ENCODE measurements at regions not wholly inside any gene's neighbourhood (a gene's known extent, or its start where the extent isn't known, plus 50 kb on each side); places are given as distances from the start of the nearest gene placed in this dataset.

- FAIRE-seq = no peak
- TF ChIP-seq CTCF (IDR thresholded peaks at IDR 0.05; ENCODE audit: insufficient read depth, missing control alignments) = no peak
- no peak for DNase-seq (ENCODE audit: insufficient read length, low spot score)
These were observed 79.3 kb downstream of the FOXD1 start for GRCh38 chr5:73369278-73369677.

- no peak for DNase-seq (ENCODE audit: insufficient read length, low spot score)
- no peak for FAIRE-seq
- no peak for TF ChIP-seq CTCF (IDR thresholded peaks at IDR 0.05; ENCODE audit: insufficient read depth, missing control alignments)
These were observed 80.9 kb downstream of the FOXD1 start for GRCh38 chr5:73367650-73368049.

- no peak for TF ChIP-seq CTCF (IDR thresholded peaks at IDR 0.05; ENCODE audit: insufficient read depth, missing control alignments)
- FAIRE-seq = no peak
- DNase-seq (ENCODE audit: insufficient read length, low spot score) = no peak
These were observed 82.4 kb downstream of the FOXD1 start for GRCh38 chr5:73365990-73366667.

- FAIRE-seq = no peak
- no peak for TF ChIP-seq CTCF (IDR thresholded peaks at IDR 0.05; ENCODE audit: insufficient read depth, missing control alignments)
- DNase-seq (ENCODE audit: insufficient read length, low spot score) = no peak
These were observed 83.2 kb downstream of the FOXD1 start for GRCh38 chr5:73365301-73365853.

- peak; percentile 21 for TF ChIP-seq CTCF (IDR thresholded peaks at IDR 0.05; ENCODE audit: insufficient read depth, missing control alignments)
- no peak for DNase-seq (ENCODE audit: insufficient read length, low spot score)
- no peak for FAIRE-seq
These were observed 84.5 kb downstream of the FOXD1 start for GRCh38 chr5:73363911-73364730.

GRCh38 chr5:73359395-73359794 is 89.2 kb downstream of the FOXD1 start:
- DNase-seq (ENCODE audit: insufficient read length, low spot score) (no peak), FAIRE-seq (no peak)
- no peak for TF ChIP-seq CTCF (IDR thresholded peaks at IDR 0.05; ENCODE audit: insufficient read depth, missing control alignments)

GRCh38 chr5:73358366-73358765 is 90.2 kb downstream of the FOXD1 start:
- DNase-seq (ENCODE audit: insufficient read length, low spot score) (no peak), FAIRE-seq (no peak)
- TF ChIP-seq CTCF (IDR thresholded peaks at IDR 0.05; ENCODE audit: insufficient read depth, missing control alignments) = no peak
